A673 (cell line): ENCODE measurements at regions not wholly inside any gene's neighbourhood (a gene's known extent, or its start where the extent isn't known, plus 50 kb on each side); places are given as distances from the start of the nearest gene placed in this dataset.

Experiments used
- BruUV-seq: library from RNA; stranded (reverse); fragments of 400-500 nt; replicated peaks from 2 replicates; lab custom pipeline; 2021; lab: Mats Ljungman, UMichigan
- CTCF ChIA-PET: fragments of 300-600 bp; sonication (Branson Sonifier 250); formaldehyde crosslinking; loops from one replicate; lab custom pipeline; 2022; ENCODE audit warnings: antibody characterized with exemption; lab: Charles Lee
- POLR2A ChIA-PET: fragments of 300-600 bp; sonication (Branson Sonifier 250); formaldehyde crosslinking; loops from one replicate; lab custom pipeline; 2022; ENCODE audit warnings: antibody characterized with exemption; ENCODE audit not compliant: low non-redundant PET; lab: Charles Lee
- DNase-seq: peaks from one replicate; pipeline ENCODE4 v3.0.0-alpha.2; 2015; ENCODE audit warnings: low spot score
- H3K27ac ChIP-seq: fragments of 200-600 bp; sonication (generic); 2 replicates; pipeline ENCODE4 v1.5.1; 2016; ENCODE audit warnings: mixed run types, low read depth, mild to moderate bottlenecking, mixed read lengths, antibody characterized with exemption, low read length; ENCODE audit not compliant: poor library complexity, severe bottlenecking
- H3K27me3 ChIP-seq: fragments of 200-600 bp; sonication (generic); replicated peaks from 2 replicates; pipeline ENCODE4 v1.6.1; 2017; ENCODE audit warnings: mixed run types, low read depth, mild to moderate bottlenecking, mixed read lengths, antibody characterized with exemption, low read length; ENCODE audit not compliant: insufficient read depth, poor library complexity
- H3K36me3 ChIP-seq: fragments of 200-600 bp; sonication (generic); 2 replicates; pipeline ENCODE4 v1.6.1; 2016; ENCODE audit warnings: mixed run types, mild to moderate bottlenecking, mixed read lengths, antibody characterized with exemption, low read length; ENCODE audit not compliant: insufficient read depth, poor library complexity, severe bottlenecking
- H3K4me1 ChIP-seq: fragments of 200-600 bp; sonication (generic); 2 replicates; pipeline ENCODE4 v1.6.1; 2017; ENCODE audit warnings: mixed run types, mild to moderate bottlenecking, mixed read lengths, antibody characterized with exemption, low read length; ENCODE audit not compliant: insufficient read depth, poor library complexity, severe bottlenecking
- H3K4me3 ChIP-seq: fragments of 200-600 bp; sonication (generic); 2 replicates; pipeline ENCODE4 v1.5.1; 2016; ENCODE audit warnings: low read depth, mixed run types, mild to moderate bottlenecking, mixed read lengths, low read length; ENCODE audit not compliant: poor library complexity, severe bottlenecking
- H3K9me3 ChIP-seq: fragments of 200-600 bp; sonication (generic); 2 replicates; pipeline ENCODE4 v1.6.1; 2016; ENCODE audit warnings: mixed run types, low read depth, mild to moderate bottlenecking, mixed read lengths, antibody characterized with exemption, low read length; ENCODE audit not compliant: poor library complexity, severe bottlenecking
- EZH2 ChIP-seq: fragments of 200-600 bp; sonication (generic); IDR thresholded peaks from 2 replicates; pipeline ENCODE4 v1.6.1; 2017; ENCODE audit warnings: borderline replicate concordance, low read depth, mild to moderate bottlenecking, mixed read lengths, antibody characterized with exemption, low read length; ENCODE audit not compliant: poor library complexity, severe bottlenecking
- intact Hi-C: fragments of 100-400 bp; cut with micrococcal nuclease; formaldehyde crosslinking; loops from one replicate; pipeline ENCODE4 v1.10.0; 2022; ENCODE audit not compliant: unreplicated experiment
- TF ChIP-seq, protein P1 (sequence below): fragments of 300-800, 200-600 bp; sonication (generic); conservative IDR thresholded peaks from 2 replicates; pipeline ENCODE4 v1.5.1; 2017; ENCODE audit warnings: low read depth, mild to moderate bottlenecking, antibody characterized with exemption, low read length, moderate library complexity, mixed read lengths

DNA sequence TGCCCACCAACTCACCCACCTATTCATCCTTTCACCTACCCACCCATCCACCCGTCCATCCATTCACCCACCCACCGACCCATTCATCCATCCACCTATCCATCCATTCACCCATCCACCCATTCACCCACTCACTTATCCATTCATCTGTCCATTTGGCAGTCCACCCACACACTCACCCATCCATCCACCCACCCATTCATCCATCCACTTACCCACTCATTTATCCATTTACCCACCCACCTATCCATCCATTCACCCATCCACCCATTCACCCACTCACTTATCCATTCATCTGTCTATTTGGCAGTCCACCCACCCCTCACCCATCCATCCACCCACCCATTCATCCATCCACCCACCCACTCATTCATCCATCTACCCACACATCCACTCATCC is 278.1 kb upstream of the IRX4 start:
- TF ChIP-seq, protein P1, sequence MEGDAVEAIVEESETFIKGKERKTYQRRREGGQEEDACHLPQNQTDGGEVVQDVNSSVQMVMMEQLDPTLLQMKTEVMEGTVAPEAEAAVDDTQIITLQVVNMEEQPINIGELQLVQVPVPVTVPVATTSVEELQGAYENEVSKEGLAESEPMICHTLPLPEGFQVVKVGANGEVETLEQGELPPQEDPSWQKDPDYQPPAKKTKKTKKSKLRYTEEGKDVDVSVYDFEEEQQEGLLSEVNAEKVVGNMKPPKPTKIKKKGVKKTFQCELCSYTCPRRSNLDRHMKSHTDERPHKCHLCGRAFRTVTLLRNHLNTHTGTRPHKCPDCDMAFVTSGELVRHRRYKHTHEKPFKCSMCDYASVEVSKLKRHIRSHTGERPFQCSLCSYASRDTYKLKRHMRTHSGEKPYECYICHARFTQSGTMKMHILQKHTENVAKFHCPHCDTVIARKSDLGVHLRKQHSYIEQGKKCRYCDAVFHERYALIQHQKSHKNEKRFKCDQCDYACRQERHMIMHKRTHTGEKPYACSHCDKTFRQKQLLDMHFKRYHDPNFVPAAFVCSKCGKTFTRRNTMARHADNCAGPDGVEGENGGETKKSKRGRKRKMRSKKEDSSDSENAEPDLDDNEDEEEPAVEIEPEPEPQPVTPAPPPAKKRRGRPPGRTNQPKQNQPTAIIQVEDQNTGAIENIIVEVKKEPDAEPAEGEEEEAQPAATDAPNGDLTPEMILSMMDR: no peak
- Histone ChIP-seq H3K4me1 (no peaks in the 10 kb centered on the region), H3K4me3 (no peak overlapping the region), H3K27ac (no peak overlapping the region), H3K27me3 (no peaks in the 10 kb centered on the region), H3K36me3 (no peaks in the 10 kb centered on the region), H3K9me3 (no peaks in the 10 kb centered on the region)
- CTCF ChIA-PET: no interaction called here
- POLR2A ChIA-PET: no interaction called here
- intact Hi-C loops: no loop called here
- BruUV-seq: no TSS peak
- no peak for DNase-seq

DNA sequence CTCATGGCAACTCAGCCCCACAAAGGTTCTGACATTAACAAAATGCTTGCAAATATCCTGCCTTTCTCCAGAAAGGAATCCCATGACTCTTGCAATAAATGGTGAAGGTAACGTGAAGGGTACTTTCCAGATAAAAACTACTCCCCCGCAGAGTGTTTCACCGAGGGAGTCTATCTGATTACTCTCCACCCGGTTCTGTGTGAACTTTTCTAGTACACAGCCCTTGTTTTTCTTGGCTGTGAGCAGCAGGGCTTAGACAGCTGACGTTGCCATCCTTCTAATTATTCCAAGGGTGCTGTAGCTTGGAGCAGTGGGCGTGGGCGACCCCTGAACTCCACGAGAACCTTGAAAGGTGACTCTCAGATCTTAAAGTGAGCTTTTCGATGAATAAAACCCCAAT is 276.0 kb upstream of the IRX4 start:
- ChIA-PET CTCF (no interaction called here), POLR2A (no interaction called here)
- BruUV-seq: no TSS peak
- intact Hi-C loops: no loop called here
- H3K4me1 ChIP-seq: no peaks in the 10 kb centered on the region
- no peaks in the 10 kb centered on the region for H3K36me3 ChIP-seq
- H3K27me3 ChIP-seq: peaks cover 4% of the 10 kb centered on the region
- no peaks in the 10 kb centered on the region for H3K9me3 ChIP-seq
- H3K4me3 ChIP-seq: no peak overlapping the region
- TF ChIP-seq EZH2: no peak
- TF ChIP-seq, protein P1: no peak
- no peak overlapping the region for H3K27ac ChIP-seq
- DNase-seq: no peak

DNA sequence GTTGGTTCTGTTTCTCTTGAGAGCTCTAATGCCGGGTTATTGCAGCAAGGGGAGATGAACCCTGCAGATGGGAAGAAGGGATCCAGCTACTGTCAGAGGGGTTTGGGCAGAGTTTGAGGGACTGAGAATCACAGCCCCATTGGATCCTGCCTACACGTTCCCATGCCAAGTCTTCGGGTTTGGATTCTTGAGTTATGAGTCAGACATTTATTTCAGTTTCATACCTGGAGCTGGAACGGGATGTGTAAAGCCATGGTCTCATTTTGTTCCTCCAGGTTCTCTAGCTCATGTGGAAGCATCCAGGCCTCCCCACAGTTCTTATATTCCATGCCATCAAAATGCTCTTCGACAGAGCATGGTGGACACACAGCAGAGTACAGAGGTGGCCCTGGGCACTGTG is 275.4 kb upstream of the IRX4 start:
- no TSS peak for BruUV-seq
- peaks cover 4% of the 10 kb centered on the region for H3K27me3 ChIP-seq
- H3K36me3 ChIP-seq: no peaks in the 10 kb centered on the region
- no peak for TF ChIP-seq EZH2
- TF ChIP-seq, protein P1: no peak
- no peak for DNase-seq
- no peaks in the 10 kb centered on the region for H3K4me1 ChIP-seq
- H3K4me3 ChIP-seq: no peak overlapping the region
- ChIA-PET CTCF (no interaction called here), POLR2A (no interaction called here)
- no peak overlapping the region for H3K27ac ChIP-seq
- intact Hi-C loops: no loop called here
- no peaks in the 10 kb centered on the region for H3K9me3 ChIP-seq
